MM.1S (cell line): ENCODE measurements at regions not wholly inside any gene's neighbourhood (a gene's known extent, or its start where the extent isn't known, plus 50 kb on each side); places are given as distances from the start of the nearest gene placed in this dataset.

ENCODE experiments used
- DNase-seq: peaks from one replicate; pipeline ENCODE4 v3.0.0-alpha.2; 2015
- H2AFZ ChIP-seq: fragments of 300-600 bp; sonication (generic); 2 replicates; pipeline ENCODE4 v1.6.0; 2016; ENCODE audit warnings: antibody characterized with exemption, low read length
- H3F3A ChIP-seq: fragments of 300-600 bp; sonication (generic); 2 replicates; pipeline ENCODE4 v1.6.1; 2016; ENCODE audit warnings: mild to moderate bottlenecking, antibody characterized with exemption, low read length, moderate library complexity, mixed read lengths; ENCODE audit not compliant: insufficient read depth
- H3K27ac ChIP-seq: fragments of 300-600 bp; sonication (generic); 2 replicates; pipeline ENCODE4 v1.5.1; 2016; ENCODE audit warnings: mild to moderate bottlenecking, low read length
- H3K27me3 ChIP-seq: fragments of 300-600 bp; sonication (generic); replicated peaks from 2 replicates; pipeline ENCODE4 v1.6.0; 2016; ENCODE audit warnings: low read length; ENCODE audit not compliant: insufficient read depth
- H3K36me3 ChIP-seq: fragments of 300-600 bp; sonication (generic); replicated peaks from 2 replicates; pipeline ENCODE4 v1.6.1; 2016; ENCODE audit warnings: mild to moderate bottlenecking, low read length, mixed read lengths; ENCODE audit not compliant: insufficient read depth
- H3K4me1 ChIP-seq: fragments of 300-600 bp; sonication (generic); 2 replicates; pipeline ENCODE4 v1.6.1; 2016; ENCODE audit warnings: low read length, mixed read lengths
- H3K4me2 ChIP-seq: fragments of 300-600 bp; sonication (generic); 2 replicates; pipeline ENCODE4 v1.6.0; 2016; ENCODE audit warnings: low read depth, low read length
- H3K4me3 ChIP-seq: fragments of 300-600 bp; sonication (generic); 2 replicates; pipeline ENCODE4 v1.5.1; 2016; ENCODE audit warnings: low read length, mixed read lengths
- H3K79me2 ChIP-seq: fragments of 300-600 bp; sonication (generic); 2 replicates; pipeline ENCODE4 v1.6.1; 2016; ENCODE audit warnings: mixed run types, low read length, mixed read lengths
- H3K9ac ChIP-seq: fragments of 300-600 bp; sonication (generic); 2 replicates; pipeline ENCODE4 v1.6.1; 2016; ENCODE audit warnings: low read length, mixed read lengths
- H3K9me2 ChIP-seq: fragments of 300-600 bp; sonication (generic); replicated peaks from 2 replicates; pipeline ENCODE4 v1.6.1; 2016; ENCODE audit warnings: mild to moderate bottlenecking, low read length, mixed read lengths; ENCODE audit not compliant: insufficient read depth
- H3K9me3 ChIP-seq: fragments of 300-600 bp; sonication (generic); replicated peaks from 2 replicates; pipeline ENCODE4 v1.6.1; 2016; ENCODE audit warnings: mild to moderate bottlenecking, low read length, mixed read lengths; ENCODE audit not compliant: insufficient read depth
- H4K20me1 ChIP-seq: fragments of 300-600 bp; sonication (generic); 2 replicates; pipeline ENCODE4 v1.6.1; 2016; ENCODE audit warnings: mild to moderate bottlenecking, low read length, moderate library complexity, mixed read lengths; ENCODE audit not compliant: insufficient read depth
- EZH2 ChIP-seq: fragments of 300-600 bp; sonication (generic); optimal IDR thresholded peaks from 2 replicates; pipeline ENCODE3; 2017; ENCODE audit warnings: low read depth, mild to moderate bottlenecking, antibody characterized with exemption, low read length, mixed read lengths
- EZH2phosphoT487 ChIP-seq: fragments of 300-600 bp; sonication (generic); IDR thresholded peaks from 2 replicates; pipeline ENCODE4 v1.6.1; 2018; ENCODE audit warnings: antibody characterized with exemption, low read length
- TF ChIP-seq, protein P1 (sequence below): fragments of 300-600 bp; sonication (generic); IDR thresholded peaks from 2 replicates; pipeline ENCODE4 v1.5.1; 2016; ENCODE audit warnings: antibody characterized with exemption, low read length, mixed read lengths

DNA sequence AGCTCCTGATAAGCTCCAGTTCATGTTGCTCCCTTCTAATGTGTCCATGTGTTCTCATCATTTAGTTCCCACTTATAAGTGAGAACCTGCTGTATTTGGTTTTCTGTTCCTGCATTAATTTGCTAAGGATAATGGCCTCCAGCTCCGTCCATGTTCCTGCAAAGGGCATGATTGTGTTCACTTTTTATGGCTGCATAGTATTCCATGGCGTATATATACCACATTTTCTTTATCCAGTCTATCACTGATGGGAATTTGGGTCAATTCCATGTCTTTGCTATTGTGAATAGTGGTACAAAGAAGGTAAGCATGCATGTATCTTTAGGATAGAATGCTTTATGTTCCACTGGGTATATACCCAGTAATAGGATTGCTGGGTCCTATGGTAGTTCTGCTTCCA is 197.2 kb upstream of the ITM2A start:
- H3K27me3 ChIP-seq, result no peaks in the 10 kb centered on the region

DNA sequence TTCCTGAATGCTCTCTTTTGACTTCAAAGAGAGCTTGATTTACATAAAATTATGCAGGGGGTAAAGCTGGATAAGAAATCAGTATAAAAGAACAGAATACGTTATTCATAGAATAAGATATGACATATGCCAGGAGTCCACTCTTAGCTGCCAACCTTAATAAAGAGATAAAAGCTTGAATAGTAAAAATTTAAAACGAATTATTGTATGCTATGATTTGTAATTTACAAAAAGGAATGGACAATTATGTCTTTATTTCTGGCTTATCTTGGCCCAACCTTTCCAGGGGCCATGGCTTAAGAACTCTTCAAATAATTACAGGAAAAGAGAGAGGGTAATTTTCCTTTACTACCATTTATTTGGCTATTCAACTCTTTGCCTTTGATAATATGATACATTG is 192.2 kb upstream of the ITM2A start:
- DNase-seq, result no peak
- Histone ChIP-seq H3K9ac (no peak overlapping the region), H3F3A (no peaks in the 10 kb centered on the region), H4K20me1 (no peaks in the 10 kb centered on the region), H3K27ac (no peak overlapping the region), H3K79me2 (no peaks in the 10 kb centered on the region), H3K4me2 (no peak overlapping the region), H3K36me3 (no peaks in the 10 kb centered on the region), H2AFZ (no peak overlapping the region), H3K27me3 (no peaks in the 10 kb centered on the region), H3K9me3 (no peaks in the 10 kb centered on the region), H3K4me3 (no peak overlapping the region), H3K9me2 (no peaks in the 10 kb centered on the region), H3K4me1 (no peaks in the 10 kb centered on the region)
- TF ChIP-seq EZH2 (no peak), EZH2phosphoT487 (no peak)
- TF ChIP-seq, protein P1, sequence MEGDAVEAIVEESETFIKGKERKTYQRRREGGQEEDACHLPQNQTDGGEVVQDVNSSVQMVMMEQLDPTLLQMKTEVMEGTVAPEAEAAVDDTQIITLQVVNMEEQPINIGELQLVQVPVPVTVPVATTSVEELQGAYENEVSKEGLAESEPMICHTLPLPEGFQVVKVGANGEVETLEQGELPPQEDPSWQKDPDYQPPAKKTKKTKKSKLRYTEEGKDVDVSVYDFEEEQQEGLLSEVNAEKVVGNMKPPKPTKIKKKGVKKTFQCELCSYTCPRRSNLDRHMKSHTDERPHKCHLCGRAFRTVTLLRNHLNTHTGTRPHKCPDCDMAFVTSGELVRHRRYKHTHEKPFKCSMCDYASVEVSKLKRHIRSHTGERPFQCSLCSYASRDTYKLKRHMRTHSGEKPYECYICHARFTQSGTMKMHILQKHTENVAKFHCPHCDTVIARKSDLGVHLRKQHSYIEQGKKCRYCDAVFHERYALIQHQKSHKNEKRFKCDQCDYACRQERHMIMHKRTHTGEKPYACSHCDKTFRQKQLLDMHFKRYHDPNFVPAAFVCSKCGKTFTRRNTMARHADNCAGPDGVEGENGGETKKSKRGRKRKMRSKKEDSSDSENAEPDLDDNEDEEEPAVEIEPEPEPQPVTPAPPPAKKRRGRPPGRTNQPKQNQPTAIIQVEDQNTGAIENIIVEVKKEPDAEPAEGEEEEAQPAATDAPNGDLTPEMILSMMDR, result no peak

More for the DNA sequence above, 197.2 kb upstream of the ITM2A start:
- Histone ChIP-seq H3K9me3 (no peaks in the 10 kb centered on the region), H2AFZ (no peak overlapping the region), H4K20me1 (no peaks in the 10 kb centered on the region), H3K9ac (no peak overlapping the region), H3K4me3 (no peak overlapping the region), H3K4me1 (no peaks in the 10 kb centered on the region), H3K4me2 (no peak overlapping the region), H3K79me2 (no peaks in the 10 kb centered on the region), H3K27ac (no peak overlapping the region), H3F3A (no peaks in the 10 kb centered on the region), H3K36me3 (no peaks in the 10 kb centered on the region), H3K9me2 (no peaks in the 10 kb centered on the region)
- DNase-seq, result no peak
- TF ChIP-seq, protein P1, result no peak
- TF ChIP-seq EZH2phosphoT487 (no peak), EZH2 (no peak)

DNA sequence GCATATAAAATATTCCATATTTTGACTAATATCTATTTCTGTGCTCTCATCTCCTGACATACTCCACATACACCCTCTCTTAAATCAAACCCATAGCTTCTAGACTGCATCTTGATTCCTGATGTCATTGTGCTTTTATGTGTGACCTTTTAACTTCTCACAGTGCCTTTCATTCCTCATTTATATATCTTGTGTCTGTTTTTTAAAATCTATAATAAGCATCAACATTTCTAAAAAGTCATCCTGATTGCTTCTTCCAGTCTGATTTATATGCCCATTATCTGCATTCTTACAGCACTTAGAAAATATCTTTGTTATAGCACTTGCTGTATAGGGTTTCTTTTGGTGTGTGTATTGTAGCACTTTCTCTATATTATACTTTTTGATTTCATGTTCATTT is 190.1 kb upstream of the ITM2A start:
- Histone ChIP-seq H3K9me3 (no peaks in the 10 kb centered on the region), H3K27me3 (no peaks in the 10 kb centered on the region), H3K4me3 (no peak overlapping the region), H2AFZ (no peak overlapping the region), H3F3A (no peaks in the 10 kb centered on the region), H3K4me1 (no peaks in the 10 kb centered on the region), H3K36me3 (no peaks in the 10 kb centered on the region), H3K9me2 (no peaks in the 10 kb centered on the region), H3K27ac (no peak overlapping the region), H3K9ac (no peak overlapping the region), H3K4me2 (no peak overlapping the region), H4K20me1 (no peaks in the 10 kb centered on the region), H3K79me2 (no peaks in the 10 kb centered on the region)
- no peak for TF ChIP-seq EZH2
- TF ChIP-seq EZH2phosphoT487, result no peak
- TF ChIP-seq, protein P1, result no peak
- DNase-seq, result no peak
